ENCODE measurements at regions not wholly inside any gene's neighbourhood (a gene's known extent, or its start where the extent isn't known, plus 50 kb on each side); places are given as distances from the start of the nearest gene placed in this dataset.

DNA sequence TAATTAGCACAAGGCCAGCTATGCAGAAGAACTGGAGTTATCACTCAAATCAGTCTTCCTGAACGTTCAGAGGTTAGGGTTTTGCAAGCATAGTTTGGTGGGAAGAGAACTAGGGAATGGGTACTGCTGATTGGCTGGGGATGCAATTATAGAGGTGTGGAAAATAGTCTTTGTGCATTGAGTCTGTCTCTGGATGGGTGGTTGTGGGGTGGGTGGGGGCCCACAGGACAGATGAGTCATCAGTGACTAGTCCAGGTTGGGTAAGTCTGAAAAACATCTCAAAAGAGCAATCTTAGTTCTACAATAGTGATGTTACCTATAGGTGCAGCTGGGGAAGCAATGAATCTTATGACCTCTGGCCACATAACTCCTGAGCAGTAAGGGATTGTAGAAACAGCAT is 89.7 kb upstream of the HMCN1 start:
- POLR2A ChIA-PET, result no interaction called here
- CTCF ChIA-PET, result no interaction called here
- FAIRE-seq (no peak), ATAC-seq (no peak), DNase-seq (ENCODE audit: low read depth in 1 of 2, low spot score in 1 of 2) (peak in 1 of 2 experiments; percentile 14)
- Histone ChIP-seq H3K4me3 (no peak overlapping the region), H3K9me3 (peaks cover 25% of the 10 kb centered on the region), H3K4me2 (no peak overlapping the region), H3K27ac (peak overlapping the region in 1 of 2 experiments; percentile 80; a peak in 4 of 6 replicates), H3K4me1 (peaks cover 24% of the 10 kb centered on the region)
- no peak for TF ChIP-seq HOXB5 (CRISPR knock-in tag; IDR thresholded peaks at IDR 0.05)
- TF ChIP-seq FOSL2 (IDR thresholded peaks at IDR 0.05), result no peak
- TF ChIP-seq FOSL2 (CRISPR knock-in tag; IDR thresholded peaks at IDR 0.05), result peak; percentile 43; the same call in 1 of the 2 replicates
- no peak for TF ChIP-seq EHMT2 (IDR thresholded peaks at IDR 0.05; ENCODE audit: low read depth)
- no peak for TF ChIP-seq HDAC2 (IDR thresholded peaks at IDR 0.05)
- WGBS (ENCODE audit: missing lambda C conversion rate), result 13% methylated on average over 1 of the region's 1 CpG

DNA sequence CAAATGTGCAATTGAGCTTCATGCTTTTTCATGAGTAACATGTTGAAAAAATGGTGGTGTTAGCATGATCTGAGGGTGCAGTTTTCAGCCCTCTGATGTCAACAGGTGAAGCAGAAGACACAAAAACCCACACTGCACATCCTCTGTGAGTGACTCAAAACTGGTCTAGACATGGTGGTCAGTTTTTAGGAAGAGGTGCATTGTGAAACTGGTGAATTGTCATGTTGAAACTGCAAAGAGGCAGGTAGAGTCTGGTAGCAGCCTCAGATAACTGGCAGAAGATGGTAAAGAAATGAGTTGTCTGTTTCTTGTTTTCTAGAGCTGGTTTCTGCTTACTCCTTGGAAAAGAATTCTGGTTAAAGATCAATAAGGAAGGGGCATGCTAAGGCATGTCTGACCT is 97.3 kb upstream of the HMCN1 start:
- ChIA-PET POLR2A (no interaction called here), CTCF (interaction anchor here (1.0 to 1.3 kb wide), 2 partner anchors 40 to 84 kb away, joined by 3 to 6 read pairs; no protein-coding TSS in a partner anchor)
- no peak for ATAC-seq
- TF ChIP-seq CBX2 (IDR thresholded peaks at IDR 0.05; ENCODE audit: borderline replicate concordance, low read depth) (no peak), KDM1A (IDR thresholded peaks at IDR 0.05; ENCODE audit: low read depth) (no peak), ZFP36 (IDR thresholded peaks at IDR 0.05; ENCODE audit: borderline replicate concordance, partially characterized antibody) (no peak), USF2 (IDR thresholded peaks at IDR 0.05) (no peak), ESRRA (IDR thresholded peaks at IDR 0.05; ENCODE audit: borderline replicate concordance, low read length) (no peak), POLR2AphosphoS2 (conservative IDR thresholded peaks at IDR 0.05; ENCODE audit: low read length) (no peak), FOXS1 (CRISPR knock-in tag; IDR thresholded peaks at IDR 0.05) (no peak), TFCP2L1 (CRISPR knock-in tag; IDR thresholded peaks at IDR 0.05) (no peak), HMGXB4 (CRISPR knock-in tag; IDR thresholded peaks at IDR 0.05; ENCODE audit: borderline replicate concordance) (no peak)
- no peak overlapping the region for H3K4me3 ChIP-seq
- no peaks in the 10 kb centered on the region; the same call in 2 of the 3 replicates for H3K9me3 ChIP-seq
- no peak overlapping the region for H3K4me2 ChIP-seq
- no peak for FAIRE-seq
- no peak overlapping the region for H3K27ac ChIP-seq
- no peaks in the 10 kb centered on the region for H3K4me1 ChIP-seq
- no peak for DNase-seq (ENCODE audit: low read depth in 1 of 2, low spot score in 1 of 2)

GRCh38 chr1:185634704-185635103 is 99.5 kb upstream of the HMCN1 start:
- Histone ChIP-seq H3K4me1 (no peaks in the 10 kb centered on the region), H3K27ac (no peak overlapping the region), H3K4me2 (no peak overlapping the region), H3K9me3 (no peaks in the 10 kb centered on the region; the same call in 2 of the 3 replicates), H3K4me3 (no peak overlapping the region)
- 64% methylated on average over 4 of the region's 4 CpGs for WGBS (ENCODE audit: missing lambda C conversion rate)
- TF ChIP-seq HEYL (CRISPR knock-in tag; IDR thresholded peaks at IDR 0.05) (no peak), HES2 (IDR thresholded peaks at IDR 0.05) (no peak), FOXS1 (CRISPR knock-in tag; IDR thresholded peaks at IDR 0.05) (no peak), POLR2AphosphoS2 (conservative IDR thresholded peaks at IDR 0.05; ENCODE audit: low read length) (no peak), EHF (CRISPR knock-in tag; IDR thresholded peaks at IDR 0.05) (no peak), NFE2L2 (conservative IDR thresholded peaks at IDR 0.05; ENCODE audit: low read length) (no peak), NPAS2 (CRISPR knock-in tag; IDR thresholded peaks at IDR 0.05; ENCODE audit: borderline replicate concordance) (no peak), SREBF2 (IDR thresholded peaks at IDR 0.05) (no peak), TP53 (CRISPR knock-in tag; IDR thresholded peaks at IDR 0.05) (no peak), JUNB (IDR thresholded peaks at IDR 0.05) (no peak), FOSL2 (IDR thresholded peaks at IDR 0.05) (no peak), FOSL2 (CRISPR knock-in tag; IDR thresholded peaks at IDR 0.05) (no peak), ZFP36 (IDR thresholded peaks at IDR 0.05; ENCODE audit: borderline replicate concordance, partially characterized antibody) (no peak), CHD4 (IDR thresholded peaks at IDR 0.05; ENCODE audit: borderline replicate concordance) (no peak), HOXB13 (CRISPR knock-in tag; IDR thresholded peaks at IDR 0.05; ENCODE audit: low read depth) (no peak), KDM1A (IDR thresholded peaks at IDR 0.05; ENCODE audit: low read depth) (no peak), ZC3H11A (IDR thresholded peaks at IDR 0.05) (no peak)
- TF ChIP-seq, protein P1, sequence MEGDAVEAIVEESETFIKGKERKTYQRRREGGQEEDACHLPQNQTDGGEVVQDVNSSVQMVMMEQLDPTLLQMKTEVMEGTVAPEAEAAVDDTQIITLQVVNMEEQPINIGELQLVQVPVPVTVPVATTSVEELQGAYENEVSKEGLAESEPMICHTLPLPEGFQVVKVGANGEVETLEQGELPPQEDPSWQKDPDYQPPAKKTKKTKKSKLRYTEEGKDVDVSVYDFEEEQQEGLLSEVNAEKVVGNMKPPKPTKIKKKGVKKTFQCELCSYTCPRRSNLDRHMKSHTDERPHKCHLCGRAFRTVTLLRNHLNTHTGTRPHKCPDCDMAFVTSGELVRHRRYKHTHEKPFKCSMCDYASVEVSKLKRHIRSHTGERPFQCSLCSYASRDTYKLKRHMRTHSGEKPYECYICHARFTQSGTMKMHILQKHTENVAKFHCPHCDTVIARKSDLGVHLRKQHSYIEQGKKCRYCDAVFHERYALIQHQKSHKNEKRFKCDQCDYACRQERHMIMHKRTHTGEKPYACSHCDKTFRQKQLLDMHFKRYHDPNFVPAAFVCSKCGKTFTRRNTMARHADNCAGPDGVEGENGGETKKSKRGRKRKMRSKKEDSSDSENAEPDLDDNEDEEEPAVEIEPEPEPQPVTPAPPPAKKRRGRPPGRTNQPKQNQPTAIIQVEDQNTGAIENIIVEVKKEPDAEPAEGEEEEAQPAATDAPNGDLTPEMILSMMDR (IDR thresholded peaks at IDR 0.05), result no peak
- TF ChIP-seq, protein P2, sequence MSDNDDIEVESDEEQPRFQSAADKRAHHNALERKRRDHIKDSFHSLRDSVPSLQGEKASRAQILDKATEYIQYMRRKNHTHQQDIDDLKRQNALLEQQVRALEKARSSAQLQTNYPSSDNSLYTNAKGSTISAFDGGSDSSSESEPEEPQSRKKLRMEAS (IDR thresholded peaks at IDR 0.05), result no peak
- TF ChIP-seq, protein P3, sequence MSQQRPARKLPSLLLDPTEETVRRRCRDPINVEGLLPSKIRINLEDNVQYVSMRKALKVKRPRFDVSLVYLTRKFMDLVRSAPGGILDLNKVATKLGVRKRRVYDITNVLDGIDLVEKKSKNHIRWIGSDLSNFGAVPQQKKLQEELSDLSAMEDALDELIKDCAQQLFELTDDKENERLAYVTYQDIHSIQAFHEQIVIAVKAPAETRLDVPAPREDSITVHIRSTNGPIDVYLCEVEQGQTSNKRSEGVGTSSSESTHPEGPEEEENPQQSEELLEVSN (IDR thresholded peaks at IDR 0.05; ENCODE audit: borderline replicate concordance, low read depth), result no peak
- ChIA-PET POLR2A (no interaction called here), CTCF (interaction anchor here (0.6 to 1.1 kb wide), 2 partner anchors 14 to 39 kb away, joined by 3 to 4 read pairs; no protein-coding TSS in a partner anchor)
- ATAC-seq (no peak), DNase-seq (ENCODE audit: low read depth in 1 of 2, low spot score in 1 of 2) (no peak), FAIRE-seq (no peak)
